Ovary (tissue), 7 donors: ENCODE measurements at regions not wholly inside any gene's neighbourhood (a gene's known extent, or its start where the extent isn't known, plus 50 kb on each side); places are given as distances from the start of the nearest gene placed in this dataset.
"Not testable (repeated sequence)": the region's sequence is repeated elsewhere in the genome, so short reads cannot be mapped to it uniquely, and the experiment has no call there.

ENCODE experiments used
- DNase-seq, 5 donors: peaks; one replicate each; pipeline ENCODE4 v3.0.0-alpha.2; 2019 to 2020
- H3K27ac ChIP-seq, 2 donors: fragments of 200-600 bp; one replicate each; pipeline versions ENCODE4 v1.5.1 to v1.8.0; 2019 to 2022
- H3K27me3 ChIP-seq: fragments of 200-600 bp; one replicate; pipeline ENCODE4 v1.8.0; 2022
- H3K36me3 ChIP-seq: fragments of 200-600 bp; sonication (generic); one replicate; pipeline ENCODE4 v1.5.1; 2019
- H3K4me1 ChIP-seq: one replicate; pipeline ENCODE4 v1.8.1; 2013; ENCODE audit warnings: mild to moderate bottlenecking, moderate library complexity; ENCODE audit not compliant: insufficient read depth
- H3K4me3 ChIP-seq: fragments of 200-600 bp; sonication (generic); one replicate; pipeline ENCODE4 v1.5.1; 2017
- H3K9me3 ChIP-seq, 2 donors: fragments of 200-600 bp in 1 of 2; sonication (generic) in 1 of 2; one replicate each; pipeline versions ENCODE4 v1.5.1 to v1.8.1; 2013 to 2019; ENCODE audit warnings: mild to moderate bottlenecking in 1 of 2, moderate library complexity in 1 of 2
- EP300 ChIP-seq: sonication (generic); formaldehyde crosslinking; IDR thresholded peaks from one replicate; pipeline ENCODE4 v1.6.1; 2017; ENCODE audit warnings: antibody characterized with exemption
- POLR2A ChIP-seq: fragments of 450-650 bp; IDR thresholded peaks from one replicate; pipeline ENCODE4 v1.6.1; 2017; ENCODE audit warnings: antibody characterized with exemption, mild to moderate bottlenecking, moderate library complexity
- whole genome bisulfite sequencing, 3 donors: extraction: QIAGEN DNeasy Blood & Tissue Kit in 1 of 3; methylation state at CpG; one replicate each; pipeline versions ENCODE4 v1.1.5 to v1.1.7; 2013 to 2017; 5-methylcytosine and 5-hydroxymethylcytosine counted together
- intact Hi-C, 4 donors: fragments of 100-400 bp; cut with DNase I; formaldehyde crosslinking; loops; one replicate each; pipeline versions ENCODE4 v1.11.0 to v1.15.1; 2022 to 2023
- TF ChIP-seq, protein P1 (sequence below), 3 donors: fragments of 450-650 bp in 2 of 3; fragments of 200-600 bp in 1 of 3; IDR thresholded peaks; one replicate each; pipeline versions ENCODE4 v1.5.1 to v1.8.0; 2016 to 2022; ENCODE audit warnings: antibody characterized with exemption in 3 of 3, mild to moderate bottlenecking in 1 of 3
- donor health status: DM: no; HTN: no; CAD: no; lungs with moderate emphysema.
- donor health status: DM: no; HTN: no; CAD: no.
- donor health status: Bipolar disorder and iron deficiency.
- donor health status: DM: no; HTN: no; CAD: no.
- donor health status: DM: yes; HTN: yes; CAD: no.

- intact Hi-C loops, result no loop called here
- TF ChIP-seq EP300 (no peak), POLR2A (no peak)
- TF ChIP-seq, protein P1, sequence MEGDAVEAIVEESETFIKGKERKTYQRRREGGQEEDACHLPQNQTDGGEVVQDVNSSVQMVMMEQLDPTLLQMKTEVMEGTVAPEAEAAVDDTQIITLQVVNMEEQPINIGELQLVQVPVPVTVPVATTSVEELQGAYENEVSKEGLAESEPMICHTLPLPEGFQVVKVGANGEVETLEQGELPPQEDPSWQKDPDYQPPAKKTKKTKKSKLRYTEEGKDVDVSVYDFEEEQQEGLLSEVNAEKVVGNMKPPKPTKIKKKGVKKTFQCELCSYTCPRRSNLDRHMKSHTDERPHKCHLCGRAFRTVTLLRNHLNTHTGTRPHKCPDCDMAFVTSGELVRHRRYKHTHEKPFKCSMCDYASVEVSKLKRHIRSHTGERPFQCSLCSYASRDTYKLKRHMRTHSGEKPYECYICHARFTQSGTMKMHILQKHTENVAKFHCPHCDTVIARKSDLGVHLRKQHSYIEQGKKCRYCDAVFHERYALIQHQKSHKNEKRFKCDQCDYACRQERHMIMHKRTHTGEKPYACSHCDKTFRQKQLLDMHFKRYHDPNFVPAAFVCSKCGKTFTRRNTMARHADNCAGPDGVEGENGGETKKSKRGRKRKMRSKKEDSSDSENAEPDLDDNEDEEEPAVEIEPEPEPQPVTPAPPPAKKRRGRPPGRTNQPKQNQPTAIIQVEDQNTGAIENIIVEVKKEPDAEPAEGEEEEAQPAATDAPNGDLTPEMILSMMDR (IDR thresholded peaks at IDR 0.05), result no peak
- 78 to 88% (median 80%) methylated on average over 1 of the region's 1 CpG for WGBS, 3 donors
- Histone ChIP-seq H3K36me3 (no peaks in the 10 kb centered on the region), H3K9me3 (no peaks in the 10 kb centered on the region), H3K4me1 (no peaks in the 10 kb centered on the region), H3K4me3 (no peak overlapping the region), H3K27ac (no peak overlapping the region), H3K27me3 (no peaks in the 10 kb centered on the region)
- no peak for DNase-seq
Observed at GRCh38 chr14:54258382-54258781, 138.4 kb upstream of the CDKN3 start.

GRCh38 chr14:54259821-54260220 is 137.0 kb upstream of the CDKN3 start:
- no peak for DNase-seq
- TF ChIP-seq, protein P1 (IDR thresholded peaks at IDR 0.05), result no peak
- TF ChIP-seq POLR2A (no peak), EP300 (no peak)
- WGBS, 3 donors, result 62 to 79% (median 74%) methylated on average over 5 of the region's 5 CpGs
- no peaks in the 10 kb centered on the region for H3K27me3 ChIP-seq
- no peak overlapping the region for H3K4me3 ChIP-seq
- no peaks in the 10 kb centered on the region for H3K36me3 ChIP-seq
- intact Hi-C loops, result no loop called here
- H3K27ac ChIP-seq, result no peak overlapping the region
- no peaks in the 10 kb centered on the region for H3K4me1 ChIP-seq
- H3K9me3 ChIP-seq, result no peaks in the 10 kb centered on the region

DNA sequence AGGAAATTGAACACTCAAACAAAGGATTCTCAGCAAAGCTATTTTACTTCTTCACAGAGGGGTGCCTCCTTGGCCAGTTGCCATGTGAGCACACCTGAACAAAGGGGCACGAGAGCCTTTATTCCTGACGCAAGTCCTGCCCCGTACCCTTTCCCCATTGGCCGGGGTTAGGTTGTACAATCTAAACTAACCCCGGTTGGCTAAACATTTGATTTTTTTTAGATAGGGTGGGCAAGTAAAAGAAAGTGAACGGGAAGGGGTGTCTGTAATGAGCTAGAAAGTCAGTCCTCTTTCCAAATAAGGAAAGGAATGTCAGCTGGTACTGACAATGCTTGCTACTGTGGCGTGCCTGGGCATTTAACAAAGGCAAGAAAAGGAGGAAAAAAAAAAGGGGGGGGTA is 135.5 kb upstream of the CDKN3 start:
- Histone ChIP-seq H3K4me1 (no peaks in the 10 kb centered on the region), H3K9me3 (no peaks in the 10 kb centered on the region), H3K36me3 (no peaks in the 10 kb centered on the region), H3K27ac (no peak overlapping the region), H3K27me3 (no peaks in the 10 kb centered on the region), H3K4me3 (no peak overlapping the region)
- no peak for TF ChIP-seq POLR2A
- TF ChIP-seq EP300, result no peak
- TF ChIP-seq, protein P1 (IDR thresholded peaks at IDR 0.05), result no peak
- DNase-seq, result no peak
- intact Hi-C loops, result no loop called here
- 80 to 84% (median 81%) methylated on average over 7 of the region's 7 CpGs for WGBS, 3 donors

- 90 to 100% (median 92%) methylated on average over 3 of the region's 3 CpGs for WGBS, 3 donors
Observed at GRCh38 chr14:54266616-54267015, 130.2 kb upstream of the CDKN3 start.

GRCh38 chr14:54267172-54267571 is 129.6 kb upstream of the CDKN3 start:
- H3K27me3 ChIP-seq, result no peaks in the 10 kb centered on the region
- H3K36me3 ChIP-seq, result no peaks in the 10 kb centered on the region
- intact Hi-C loops, result no loop called here
- H3K27ac ChIP-seq, result no peak overlapping the region
- DNase-seq, result no peak
- H3K4me1 ChIP-seq, result no peaks in the 10 kb centered on the region
- no peak overlapping the region for H3K4me3 ChIP-seq
- H3K9me3 ChIP-seq, result no peaks in the 10 kb centered on the region
- TF ChIP-seq EP300 (no peak), POLR2A (no peak)
- TF ChIP-seq, protein P1 (IDR thresholded peaks at IDR 0.05), result no peak
- 83 to 89% (median 85%) methylated on average over 2 of the region's 2 CpGs for WGBS, 3 donors

More at GRCh38 chr14:54266616-54267015, 130.2 kb upstream of the CDKN3 start:
- H3K36me3 ChIP-seq, H3K27ac ChIP-seq, H3K27me3 ChIP-seq, H3K4me1 ChIP-seq, H3K9me3 ChIP-seq, H3K4me3 ChIP-seq, intact Hi-C loops, DNase-seq: not testable (repeated sequence)
